ENCODE measurements at regions not wholly inside any gene's neighbourhood (a gene's known extent, or its start where the extent isn't known, plus 50 kb on each side); places are given as distances from the start of the nearest gene placed in this dataset.

DNA sequence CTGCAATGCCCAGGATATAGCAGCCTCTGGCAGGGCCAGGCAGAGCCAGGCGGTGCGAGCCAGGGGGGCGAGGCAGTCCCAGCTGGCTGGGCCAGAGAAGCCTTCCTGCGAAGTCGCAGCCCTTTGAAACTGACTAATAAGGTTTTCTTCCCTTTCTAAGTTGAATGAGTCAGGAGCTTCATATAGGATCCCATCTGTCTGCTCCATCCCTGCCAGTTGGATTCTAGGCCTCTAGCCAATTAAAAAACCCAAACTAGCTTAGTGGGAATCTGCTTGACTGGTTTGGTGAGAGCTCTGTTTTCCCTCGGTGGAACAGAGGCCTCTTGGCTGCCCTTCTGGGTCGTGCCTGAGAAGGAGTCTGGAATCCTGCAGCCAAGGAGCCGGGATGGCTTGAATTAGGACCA is 70.1 kb upstream of the RAPGEF1 start:
- H3K4me3 ChIP-seq, result no peak overlapping the region
- no peak for DNase-seq
- H3K36me3 ChIP-seq, result no peaks in the 10 kb centered on the region
- TF ChIP-seq EP300 (IDR thresholded peaks at IDR 0.05) (no peak), POLR2AphosphoS5 (IDR thresholded peaks at IDR 0.05) (no peak), CTCF (IDR thresholded peaks at IDR 0.05) (no peak), POLR2A (IDR thresholded peaks at IDR 0.05) (no peak)
- no peaks in the 10 kb centered on the region for H3K4me1 ChIP-seq
- intact Hi-C loops (cut with DNase I), result no loop called here
- peaks cover 0 to 79% (median 48%) of the 10 kb centered on the region in 3 donors for H3K27me3 ChIP-seq
- 60 to 64% methylated on average over 8 of the region's 8 CpGs for WGBS, 2 donors
- H3K27ac ChIP-seq, result no peak overlapping the region
- H3K9me3 ChIP-seq, result no peaks in the 10 kb centered on the region

- H3K27me3 ChIP-seq, result peaks cover 0 to 76% (median 38%) of the 10 kb centered on the region in 3 donors
- 61 to 71% methylated on average over 7 of the region's 7 CpGs for WGBS, 2 donors
These were observed 68.4 kb upstream of the RAPGEF1 start for GRCh38 chr9:131808291-131808690.

DNA sequence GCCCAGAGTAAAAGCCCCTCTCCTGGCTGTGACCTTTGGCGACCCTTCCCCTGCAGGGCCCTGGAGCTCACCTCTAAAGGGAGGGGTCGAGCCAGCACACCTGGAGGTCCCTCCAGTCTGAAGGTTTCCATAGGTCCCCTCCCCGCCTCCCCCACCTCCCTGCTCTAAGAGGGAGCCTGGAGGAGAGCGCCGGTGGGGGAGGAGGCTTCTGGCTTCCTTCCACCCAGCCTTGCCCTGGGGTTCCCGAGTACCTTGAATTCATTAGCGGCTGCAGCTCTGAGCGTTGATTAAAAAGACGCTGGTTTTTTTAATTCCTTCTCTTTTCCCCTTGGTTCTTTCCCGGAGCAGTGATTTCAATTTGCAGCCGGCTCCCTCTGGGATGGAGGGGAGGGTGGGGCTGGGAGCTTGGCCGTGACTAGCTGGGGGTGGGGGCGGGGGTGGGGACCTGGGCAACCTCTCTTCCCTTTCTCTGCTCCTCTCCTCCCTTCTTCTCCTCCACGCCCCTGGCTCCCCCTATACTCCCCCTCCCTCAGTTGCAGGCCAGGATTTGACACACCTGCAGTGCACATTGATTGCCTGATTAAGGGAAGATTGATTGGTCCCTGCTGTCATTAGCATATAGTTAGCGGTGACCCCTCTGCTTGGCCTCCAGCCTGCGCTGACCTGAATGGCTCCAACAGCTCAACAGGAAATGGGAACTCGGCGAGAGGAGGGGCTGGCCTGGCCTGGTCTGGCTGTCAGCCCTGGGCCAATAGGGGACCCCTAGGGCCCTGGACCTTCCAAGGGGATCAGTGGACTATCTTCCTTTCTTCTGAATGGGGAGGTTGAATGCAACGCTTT is 67.5 kb upstream of the RAPGEF1 start:
- Histone ChIP-seq H3K4me1 (no peaks in the 10 kb centered on the region), H3K27me3 (peaks cover 0 to 75% (median 38%) of the 10 kb centered on the region in 3 donors), H3K27ac (no peak overlapping the region), H3K4me3 (no peak overlapping the region), H3K36me3 (no peaks in the 10 kb centered on the region), H3K9me3 (no peaks in the 10 kb centered on the region)
- DNase-seq, result no peak
- WGBS, 2 donors, result 8 to 11% methylated on average over 19 of the region's 19 CpGs
- no peak for TF ChIP-seq POLR2A (IDR thresholded peaks at IDR 0.05)
- TF ChIP-seq EP300 (IDR thresholded peaks at IDR 0.05), result no peak
- TF ChIP-seq POLR2AphosphoS5 (IDR thresholded peaks at IDR 0.05), result no peak
- no peak for TF ChIP-seq CTCF (IDR thresholded peaks at IDR 0.05)
- intact Hi-C loops (cut with DNase I), result no loop called here

More at GRCh38 chr9:131808291-131808690, 68.4 kb upstream of the RAPGEF1 start:
- no peak for DNase-seq
- Histone ChIP-seq H3K4me1 (no peaks in the 10 kb centered on the region), H3K9me3 (no peaks in the 10 kb centered on the region), H3K4me3 (no peak overlapping the region), H3K36me3 (no peaks in the 10 kb centered on the region), H3K27ac (no peak overlapping the region)
- intact Hi-C loops (cut with DNase I), result no loop called here
- no peak for TF ChIP-seq POLR2A (IDR thresholded peaks at IDR 0.05)
- no peak for TF ChIP-seq EP300 (IDR thresholded peaks at IDR 0.05)
- no peak for TF ChIP-seq POLR2AphosphoS5 (IDR thresholded peaks at IDR 0.05)
- TF ChIP-seq CTCF (IDR thresholded peaks at IDR 0.05), result no peak

DNA sequence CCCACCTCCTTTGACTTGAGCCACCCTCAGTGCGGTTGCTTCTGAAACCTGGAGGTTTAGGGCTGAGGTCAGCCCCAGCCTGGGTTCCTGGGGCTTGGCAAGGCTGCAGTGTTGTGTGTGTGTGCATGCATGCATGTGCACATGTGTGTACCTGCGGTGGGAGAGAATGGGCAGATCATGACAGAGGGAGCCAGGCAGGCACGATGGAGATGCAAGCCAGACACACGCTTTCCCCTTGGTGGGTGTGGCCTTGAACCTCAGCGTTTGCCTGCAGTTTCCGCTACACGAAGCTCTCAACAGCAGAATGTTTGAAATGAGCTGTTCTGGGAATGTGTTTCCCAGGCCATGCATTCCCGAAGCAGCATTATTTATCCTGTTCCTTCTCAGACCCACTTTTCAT is 65.9 kb upstream of the RAPGEF1 start:
- H3K4me1 ChIP-seq, result no peaks in the 10 kb centered on the region
- intact Hi-C loops (cut with DNase I), result no loop called here
- H3K27ac ChIP-seq, result no peak overlapping the region
- no peak overlapping the region for H3K4me3 ChIP-seq
- WGBS, 2 donors, result 58 to 61% methylated on average over 8 of the region's 8 CpGs
- no peaks in the 10 kb centered on the region for H3K9me3 ChIP-seq
- peaks cover 0 to 70% (median 26%) of the 10 kb centered on the region in 3 donors for H3K27me3 ChIP-seq
- TF ChIP-seq POLR2A (IDR thresholded peaks at IDR 0.05) (no peak), POLR2AphosphoS5 (IDR thresholded peaks at IDR 0.05) (no peak), EP300 (IDR thresholded peaks at IDR 0.05) (no peak), CTCF (IDR thresholded peaks at IDR 0.05) (no peak)
- no peak for DNase-seq
- no peaks in the 10 kb centered on the region for H3K36me3 ChIP-seq
